Breast epithelium (tissue), 3 donors: ENCODE measurements at regions not wholly inside any gene's neighbourhood (a gene's known extent, or its start where the extent isn't known, plus 50 kb on each side); places are given as distances from the start of the nearest gene placed in this dataset.

Experiments
- POLR2A ChIP-seq: fragments of 450-650 bp; IDR thresholded peaks from one replicate; pipeline ENCODE4 v1.6.1; 2016; ENCODE audit warnings: antibody characterized with exemption, mild to moderate bottlenecking, moderate library complexity
- TF ChIP-seq, protein P1 (sequence below), 3 donors: fragments of 450-650 bp; IDR thresholded peaks; one replicate each; pipeline ENCODE4 v1.5.1; 2016 to 2017; ENCODE audit warnings: antibody characterized with exemption in 3 of 3, mild to moderate bottlenecking in 3 of 3, moderate library complexity in 3 of 3

- TF ChIP-seq, protein P1, sequence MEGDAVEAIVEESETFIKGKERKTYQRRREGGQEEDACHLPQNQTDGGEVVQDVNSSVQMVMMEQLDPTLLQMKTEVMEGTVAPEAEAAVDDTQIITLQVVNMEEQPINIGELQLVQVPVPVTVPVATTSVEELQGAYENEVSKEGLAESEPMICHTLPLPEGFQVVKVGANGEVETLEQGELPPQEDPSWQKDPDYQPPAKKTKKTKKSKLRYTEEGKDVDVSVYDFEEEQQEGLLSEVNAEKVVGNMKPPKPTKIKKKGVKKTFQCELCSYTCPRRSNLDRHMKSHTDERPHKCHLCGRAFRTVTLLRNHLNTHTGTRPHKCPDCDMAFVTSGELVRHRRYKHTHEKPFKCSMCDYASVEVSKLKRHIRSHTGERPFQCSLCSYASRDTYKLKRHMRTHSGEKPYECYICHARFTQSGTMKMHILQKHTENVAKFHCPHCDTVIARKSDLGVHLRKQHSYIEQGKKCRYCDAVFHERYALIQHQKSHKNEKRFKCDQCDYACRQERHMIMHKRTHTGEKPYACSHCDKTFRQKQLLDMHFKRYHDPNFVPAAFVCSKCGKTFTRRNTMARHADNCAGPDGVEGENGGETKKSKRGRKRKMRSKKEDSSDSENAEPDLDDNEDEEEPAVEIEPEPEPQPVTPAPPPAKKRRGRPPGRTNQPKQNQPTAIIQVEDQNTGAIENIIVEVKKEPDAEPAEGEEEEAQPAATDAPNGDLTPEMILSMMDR (IDR thresholded peaks at IDR 0.05) = no peak
- TF ChIP-seq POLR2A = no peak
These were observed 84.8 kb upstream of the HNRNPA3 start for GRCh38 chr2:177127821-177128220.
